ENCODE measurements at regions not wholly inside any gene's neighbourhood (a gene's known extent, or its start where the extent isn't known, plus 50 kb on each side); places are given as distances from the start of the nearest gene placed in this dataset.

DNA sequence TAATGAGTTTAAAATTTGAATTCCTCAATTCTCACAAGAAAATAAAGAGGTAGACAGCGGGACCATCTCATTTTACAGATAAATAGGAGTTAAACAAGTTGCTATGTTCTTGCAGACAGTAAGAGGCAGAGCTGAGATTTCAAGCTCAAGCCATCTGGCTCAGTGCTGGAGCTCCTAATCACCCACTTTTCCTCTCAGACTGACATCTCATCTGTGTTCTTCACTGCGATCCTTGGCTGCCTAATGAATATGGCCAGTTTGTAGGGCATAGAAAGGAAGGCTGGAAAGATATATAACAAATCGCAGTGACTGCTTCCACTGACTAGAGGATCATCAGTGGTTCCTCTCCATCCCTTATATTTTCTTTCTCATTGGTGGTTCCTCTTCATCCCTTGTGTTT is 151.2 kb downstream of the MPP7 start:
- TF ChIP-seq, protein P1, sequence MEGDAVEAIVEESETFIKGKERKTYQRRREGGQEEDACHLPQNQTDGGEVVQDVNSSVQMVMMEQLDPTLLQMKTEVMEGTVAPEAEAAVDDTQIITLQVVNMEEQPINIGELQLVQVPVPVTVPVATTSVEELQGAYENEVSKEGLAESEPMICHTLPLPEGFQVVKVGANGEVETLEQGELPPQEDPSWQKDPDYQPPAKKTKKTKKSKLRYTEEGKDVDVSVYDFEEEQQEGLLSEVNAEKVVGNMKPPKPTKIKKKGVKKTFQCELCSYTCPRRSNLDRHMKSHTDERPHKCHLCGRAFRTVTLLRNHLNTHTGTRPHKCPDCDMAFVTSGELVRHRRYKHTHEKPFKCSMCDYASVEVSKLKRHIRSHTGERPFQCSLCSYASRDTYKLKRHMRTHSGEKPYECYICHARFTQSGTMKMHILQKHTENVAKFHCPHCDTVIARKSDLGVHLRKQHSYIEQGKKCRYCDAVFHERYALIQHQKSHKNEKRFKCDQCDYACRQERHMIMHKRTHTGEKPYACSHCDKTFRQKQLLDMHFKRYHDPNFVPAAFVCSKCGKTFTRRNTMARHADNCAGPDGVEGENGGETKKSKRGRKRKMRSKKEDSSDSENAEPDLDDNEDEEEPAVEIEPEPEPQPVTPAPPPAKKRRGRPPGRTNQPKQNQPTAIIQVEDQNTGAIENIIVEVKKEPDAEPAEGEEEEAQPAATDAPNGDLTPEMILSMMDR (IDR thresholded peaks at IDR 0.05), result no peak
- ATAC-seq (no peak), DNase-seq (no peak)
- Histone ChIP-seq H3K9me3 (no peaks in the 10 kb centered on the region), H3K27ac (no peak overlapping the region), H3K36me3 (no peaks in the 10 kb centered on the region), H3K4me3 (no peak overlapping the region), H3K27me3 (no peaks in the 10 kb centered on the region), H3K4me1 (no peaks in the 10 kb centered on the region)
- intact Hi-C loops (cut with DNase I), result no loop called here

DNA sequence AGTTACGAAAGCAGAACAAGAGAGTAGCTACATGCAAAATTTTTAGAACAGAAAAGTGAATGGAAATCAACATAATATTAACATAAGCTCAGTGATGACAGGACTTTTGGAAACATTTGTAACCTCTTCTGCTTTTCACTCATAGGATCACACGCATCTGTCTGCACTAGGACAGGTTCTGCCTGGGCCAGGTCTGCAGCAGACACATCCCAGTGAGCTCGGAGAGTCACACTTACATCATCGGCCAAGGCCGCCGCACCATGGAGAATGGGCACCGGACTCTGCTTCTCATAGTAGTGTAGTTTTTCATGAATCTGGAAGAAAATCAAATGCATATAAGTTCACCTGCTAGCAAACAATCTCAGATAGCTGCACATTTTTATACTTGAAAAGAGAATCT is 150.9 kb upstream of the ODAD2 start:
- Histone ChIP-seq H3K9me3 (no peaks in the 10 kb centered on the region), H3K27ac (no peak overlapping the region), H3K4me3 (no peak overlapping the region), H3K36me3 (no peaks in the 10 kb centered on the region), H3K4me1 (no peaks in the 10 kb centered on the region), H3K27me3 (no peaks in the 10 kb centered on the region)
- TF ChIP-seq, protein P1 (IDR thresholded peaks at IDR 0.05), result no peak
- no peak for DNase-seq
- intact Hi-C loops (cut with DNase I), result no loop called here
- ATAC-seq, result no peak

DNA sequence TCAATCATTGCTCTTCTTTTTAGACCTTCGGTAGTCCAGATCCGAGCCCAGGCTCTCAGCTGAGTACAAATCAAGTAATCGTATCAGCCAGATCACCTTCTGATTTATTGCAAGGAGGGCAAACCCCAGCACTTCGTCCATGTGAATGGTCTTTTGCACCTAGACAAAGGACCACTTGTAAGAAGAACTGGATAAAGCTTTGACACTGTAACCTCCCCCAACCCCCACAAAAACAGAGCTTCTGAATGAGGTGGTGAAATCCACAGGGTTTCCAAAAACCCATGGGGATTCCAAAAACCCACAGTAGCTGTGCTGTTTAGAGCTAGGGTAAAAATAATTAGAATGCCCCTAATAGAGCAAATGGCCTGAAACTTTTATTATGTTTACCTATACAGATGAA is 148.8 kb upstream of the ODAD2 start:
- Histone ChIP-seq H3K27me3 (no peaks in the 10 kb centered on the region), H3K36me3 (no peaks in the 10 kb centered on the region), H3K4me3 (no peak overlapping the region), H3K4me1 (no peaks in the 10 kb centered on the region), H3K9me3 (no peaks in the 10 kb centered on the region), H3K27ac (no peak overlapping the region)
- no peak for ATAC-seq
- TF ChIP-seq, protein P1 (IDR thresholded peaks at IDR 0.05), result no peak
- intact Hi-C loops (cut with DNase I), result no loop called here
- DNase-seq, result no peak

DNA sequence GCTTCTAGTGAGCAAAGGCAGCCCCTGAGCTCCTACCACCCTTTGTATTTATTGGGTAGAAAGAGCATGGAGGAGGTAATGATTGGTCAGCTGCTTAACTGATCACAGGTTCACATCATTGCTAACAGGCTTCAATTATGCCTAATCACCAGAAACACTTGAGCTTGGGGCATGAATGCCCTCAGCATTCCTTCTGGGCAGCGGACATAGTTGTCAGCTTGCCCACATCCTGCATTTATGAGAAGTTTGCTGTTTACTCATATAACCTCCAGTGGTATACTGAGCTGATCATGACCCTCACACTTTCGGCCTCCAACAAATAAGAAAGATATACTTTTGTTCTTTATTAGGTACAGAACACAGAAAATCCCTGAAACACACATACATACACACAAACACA is 140.3 kb upstream of the ODAD2 start:
- intact Hi-C loops (cut with DNase I), result no loop called here
- H3K9me3 ChIP-seq, result peaks cover 15% of the 10 kb centered on the region
- H3K4me1 ChIP-seq, result peaks cover 2% of the 10 kb centered on the region
- H3K27me3 ChIP-seq, result no peaks in the 10 kb centered on the region
- DNase-seq (no peak), ATAC-seq (peak; percentile 55)
- H3K4me3 ChIP-seq, result no peak overlapping the region
- TF ChIP-seq, protein P1 (IDR thresholded peaks at IDR 0.05), result no peak
- H3K36me3 ChIP-seq, result no peaks in the 10 kb centered on the region
- no peak overlapping the region for H3K27ac ChIP-seq

DNA sequence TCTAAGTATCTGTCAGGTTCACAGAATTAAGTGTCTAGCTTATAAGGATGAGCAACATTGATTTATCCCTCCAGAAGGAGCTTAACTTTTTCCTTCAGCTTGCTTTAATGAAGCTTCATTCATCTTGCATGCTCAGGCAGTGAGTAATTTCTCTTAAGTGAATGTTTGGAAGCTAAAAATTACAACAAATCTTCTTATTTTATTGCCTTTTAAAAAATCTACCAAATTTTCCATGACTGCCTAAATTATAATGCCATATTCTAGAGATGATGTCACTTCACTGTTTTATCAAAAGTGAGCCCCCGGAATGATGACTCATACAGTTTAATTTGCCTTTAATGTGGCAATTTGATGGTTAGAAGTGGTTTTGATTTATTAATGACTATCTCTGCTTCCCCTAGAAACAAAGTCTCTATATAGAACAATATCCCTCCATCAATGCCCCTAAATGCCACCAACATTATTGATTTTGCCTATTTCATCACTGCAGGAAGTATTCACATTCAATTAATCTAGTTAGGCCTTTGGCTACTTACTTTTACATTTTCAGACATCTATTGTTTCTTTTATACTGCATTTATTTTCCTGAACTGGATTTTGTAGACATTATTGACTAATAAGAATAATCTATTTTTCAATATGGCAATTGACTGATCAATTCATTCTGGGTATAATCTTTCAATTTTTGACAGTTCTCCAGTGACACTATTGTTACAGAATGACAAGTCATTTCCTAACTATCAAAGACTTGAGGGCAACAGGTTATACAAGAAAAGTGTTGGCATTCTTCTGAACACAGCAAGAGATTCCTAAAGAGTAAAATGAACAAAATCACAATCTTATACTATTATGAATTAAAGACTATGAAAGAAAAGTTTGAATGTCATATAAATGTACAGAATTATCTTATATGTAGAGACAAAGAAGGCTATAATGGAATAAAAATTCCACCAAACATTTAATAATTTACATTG is 139.3 kb upstream of the ODAD2 start:
- no peaks in the 10 kb centered on the region for H3K36me3 ChIP-seq
- intact Hi-C loops (cut with DNase I), result no loop called here
- H3K4me3 ChIP-seq, result no peak overlapping the region
- TF ChIP-seq, protein P1 (IDR thresholded peaks at IDR 0.05), result no peak
- DNase-seq (no peak), ATAC-seq (no peak)
- H3K4me1 ChIP-seq, result peaks cover 2% of the 10 kb centered on the region
- no peaks in the 10 kb centered on the region for H3K27me3 ChIP-seq
- peaks cover 15% of the 10 kb centered on the region for H3K9me3 ChIP-seq
- H3K27ac ChIP-seq, result no peak overlapping the region

Data from upper lobe of right lung (tissue), 1 donor.